HUES48 (cell line): ENCODE measurements at regions not wholly inside any gene's neighbourhood (a gene's known extent, or its start where the extent isn't known, plus 50 kb on each side); places are given as distances from the start of the nearest gene placed in this dataset.
"Not testable (repeated sequence)": the region's sequence is repeated elsewhere in the genome, so short reads cannot be mapped to it uniquely, and the experiment has no call there.

ENCODE experiments used
- H3K27ac ChIP-seq: one replicate; pipeline ENCODE4 v1.7.0; 2013; ENCODE audit warnings: low read depth, low read length, inconsistent platforms
- H3K27me3 ChIP-seq: 2 replicates; pipeline ENCODE4 v1.6.1; 2013; ENCODE audit warnings: mild to moderate bottlenecking, low read length; ENCODE audit not compliant: control insufficient read depth, insufficient read depth
- H3K36me3 ChIP-seq: 2 replicates; pipeline ENCODE4 v1.6.1; 2013; ENCODE audit warnings: low read length; ENCODE audit not compliant: control insufficient read depth, insufficient read depth
- H3K4me1 ChIP-seq: 2 replicates; pipeline ENCODE4 v1.6.1; 2013; ENCODE audit warnings: mild to moderate bottlenecking, low read length; ENCODE audit not compliant: control insufficient read depth, insufficient read depth
- H3K4me3 ChIP-seq: 2 replicates; pipeline ENCODE4 v1.5.1; 2013; ENCODE audit warnings: mild to moderate bottlenecking, low read depth, low read length
- H3K9ac ChIP-seq: 2 replicates; pipeline ENCODE4 v1.6.1; 2013; ENCODE audit warnings: mild to moderate bottlenecking, low read depth, low read length, moderate library complexity
- H3K9me3 ChIP-seq: 2 replicates; pipeline ENCODE4 v1.6.1; 2013; ENCODE audit warnings: low read length; ENCODE audit not compliant: control insufficient read depth, insufficient read depth

DNA sequence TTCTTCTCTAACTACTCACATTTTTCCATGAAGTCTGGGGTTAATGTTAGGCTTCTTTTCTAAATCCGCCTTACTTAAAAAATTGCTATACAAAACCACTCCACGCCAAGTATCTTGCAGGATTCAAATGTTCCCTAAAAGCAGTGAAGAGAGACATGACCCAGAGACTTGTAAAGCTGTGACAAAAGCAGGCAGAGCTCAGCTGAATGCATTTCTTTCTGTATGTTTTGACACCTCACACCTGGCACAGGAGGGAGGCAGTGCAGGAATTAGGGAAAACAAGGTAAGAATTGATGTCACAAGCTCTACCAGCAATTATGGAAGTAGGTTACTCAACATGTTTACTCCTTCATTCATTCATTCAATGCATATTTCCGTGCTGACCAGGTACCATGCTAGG is 295.0 kb downstream of the RPAP3 start:
- Histone ChIP-seq H3K4me1 (peaks cover 4% of the 10 kb centered on the region; the same call in 1 of the 2 replicates), H3K9me3 (no peaks in the 10 kb centered on the region), H3K27me3 (no peaks in the 10 kb centered on the region), H3K4me3 (no peak overlapping the region), H3K9ac (no peak overlapping the region), H3K36me3 (no peaks in the 10 kb centered on the region), H3K27ac (no peak overlapping the region)

DNA sequence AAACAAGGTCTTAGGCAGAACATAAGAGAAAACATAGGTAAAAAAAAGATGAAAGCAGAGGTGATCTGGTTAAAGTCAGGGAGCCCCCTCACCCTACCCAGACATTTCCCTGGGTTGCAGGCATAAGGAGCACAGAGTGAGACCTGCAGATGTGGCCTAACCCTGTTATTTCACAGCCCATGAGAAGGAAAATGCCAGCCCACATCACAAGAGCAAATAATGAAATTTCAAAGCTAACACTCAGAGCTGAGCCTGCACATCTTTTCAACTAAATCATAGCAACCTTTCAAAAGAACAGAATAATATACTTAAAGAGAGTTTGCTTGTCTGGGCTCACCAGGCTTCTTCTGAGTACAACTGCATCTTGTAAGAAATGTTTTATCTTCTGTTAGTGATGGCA is 295.4 kb downstream of the RPAP3 start:
- no peaks in the 10 kb centered on the region for H3K9me3 ChIP-seq
- H3K27me3 ChIP-seq, result no peaks in the 10 kb centered on the region
- H3K4me1 ChIP-seq, result peaks cover 4% of the 10 kb centered on the region; the same call in 1 of the 2 replicates
- H3K9ac ChIP-seq, result no peak overlapping the region
- no peaks in the 10 kb centered on the region for H3K36me3 ChIP-seq
- no peak overlapping the region for H3K27ac ChIP-seq
- no peak overlapping the region for H3K4me3 ChIP-seq

DNA sequence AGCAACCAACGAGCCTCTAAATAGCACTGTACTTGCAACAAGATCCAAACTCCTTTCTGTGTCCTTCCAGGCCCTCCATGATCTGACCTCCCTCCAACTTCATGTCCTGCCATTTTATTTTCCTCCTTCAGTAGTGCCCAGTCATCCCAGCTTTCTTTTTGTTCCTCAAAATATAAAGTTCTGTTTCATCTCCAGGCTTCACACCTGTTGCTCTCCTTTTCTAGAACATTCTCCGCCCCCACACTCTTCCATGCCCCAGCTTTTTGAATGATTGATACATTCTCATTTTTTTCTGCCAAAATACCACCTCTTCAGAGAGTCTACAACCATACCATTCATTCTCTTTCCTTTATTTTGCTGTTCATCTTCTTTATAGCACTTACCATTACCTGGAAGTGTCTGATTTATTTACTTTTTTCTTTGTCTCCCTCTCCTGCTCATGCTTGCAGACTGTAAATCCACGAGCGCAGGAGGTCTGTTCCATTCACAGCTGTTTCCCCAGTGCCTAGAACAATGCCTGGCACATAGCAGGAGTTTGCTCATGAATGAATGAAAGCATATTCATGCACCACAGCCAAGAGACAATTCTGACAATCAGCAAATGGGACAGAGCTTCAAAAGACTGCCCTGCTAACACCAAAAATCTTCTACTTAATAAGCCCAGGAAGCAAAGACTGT is 296.4 kb downstream of the RPAP3 start:
- H3K9ac ChIP-seq, result no peak overlapping the region
- no peak overlapping the region for H3K27ac ChIP-seq
- no peaks in the 10 kb centered on the region for H3K27me3 ChIP-seq
- H3K9me3 ChIP-seq, result no peaks in the 10 kb centered on the region
- no peaks in the 10 kb centered on the region for H3K36me3 ChIP-seq
- H3K4me3 ChIP-seq, result no peak overlapping the region
- no peaks in the 10 kb centered on the region for H3K4me1 ChIP-seq

DNA sequence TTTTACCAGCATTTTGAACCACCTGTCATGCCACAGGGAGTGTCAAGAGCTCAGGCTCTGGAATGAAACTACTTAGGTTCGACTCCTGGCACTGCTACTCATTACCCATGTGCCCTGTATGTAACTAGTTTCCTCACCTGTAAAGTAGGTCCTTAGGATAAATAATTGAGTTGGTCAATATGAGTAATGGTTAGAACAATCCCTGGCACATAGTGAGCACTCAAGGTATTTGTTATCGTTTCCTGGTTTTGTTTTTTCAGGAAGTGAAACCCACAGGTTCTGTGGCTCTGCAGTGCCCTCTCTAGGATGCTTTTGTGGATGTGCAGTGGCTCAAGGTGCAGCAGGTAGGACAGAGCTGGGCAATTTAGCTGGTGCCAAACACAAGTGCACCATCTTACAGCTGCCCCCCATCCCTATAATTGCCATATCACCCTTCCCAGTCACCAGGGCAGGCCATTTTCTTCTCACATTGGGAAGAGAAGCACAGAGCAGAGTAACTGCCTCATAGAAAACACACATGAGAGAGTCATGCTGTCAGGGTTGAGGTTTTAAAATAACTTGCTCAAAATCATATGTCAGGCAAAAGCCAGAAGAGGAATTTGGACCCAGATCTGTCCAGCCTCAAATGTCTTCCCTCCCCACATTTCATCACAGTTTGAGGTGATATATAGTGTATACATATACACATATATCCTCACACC is 297.5 kb downstream of the RPAP3 start:
- H3K9me3 ChIP-seq, result no peaks in the 10 kb centered on the region
- no peaks in the 10 kb centered on the region for H3K4me1 ChIP-seq
- no peak overlapping the region for H3K4me3 ChIP-seq
- no peak overlapping the region for H3K9ac ChIP-seq
- no peaks in the 10 kb centered on the region for H3K27me3 ChIP-seq
- H3K27ac ChIP-seq, result no peak overlapping the region
- no peaks in the 10 kb centered on the region for H3K36me3 ChIP-seq

DNA sequence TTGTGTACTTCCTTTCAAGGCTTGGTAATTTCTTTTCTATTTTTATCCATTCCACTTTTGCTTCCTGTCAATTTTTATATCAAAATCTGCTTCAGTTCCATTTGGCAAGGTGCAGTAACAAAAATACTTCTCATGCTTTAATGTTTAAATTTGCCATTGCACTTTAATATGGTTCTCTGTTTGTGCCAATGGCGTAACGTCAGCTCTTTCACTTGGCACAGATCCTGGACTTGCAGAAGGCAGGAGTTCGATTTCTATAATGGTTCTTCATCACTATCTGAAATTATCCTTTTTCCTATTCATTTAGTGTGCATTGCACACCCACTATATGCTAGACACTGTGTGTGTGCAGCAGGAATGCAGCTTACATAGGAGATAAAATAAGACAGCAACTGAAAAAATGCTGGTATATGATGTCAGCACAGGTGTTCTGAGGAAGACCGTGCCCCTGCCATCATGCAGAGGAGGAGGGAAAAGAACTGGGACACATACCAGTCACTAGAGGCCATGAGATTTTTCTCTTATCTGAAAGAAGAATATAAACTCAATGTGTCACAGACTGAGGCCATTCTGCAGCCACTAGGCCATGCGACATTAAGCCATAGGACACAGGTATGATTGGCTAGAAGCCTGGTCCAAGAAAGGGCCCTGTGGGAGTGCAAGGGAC is 298.2 kb downstream of the RPAP3 start:
- no peak overlapping the region for H3K4me3 ChIP-seq
- no peaks in the 10 kb centered on the region for H3K36me3 ChIP-seq
- no peak overlapping the region for H3K27ac ChIP-seq

DNA sequence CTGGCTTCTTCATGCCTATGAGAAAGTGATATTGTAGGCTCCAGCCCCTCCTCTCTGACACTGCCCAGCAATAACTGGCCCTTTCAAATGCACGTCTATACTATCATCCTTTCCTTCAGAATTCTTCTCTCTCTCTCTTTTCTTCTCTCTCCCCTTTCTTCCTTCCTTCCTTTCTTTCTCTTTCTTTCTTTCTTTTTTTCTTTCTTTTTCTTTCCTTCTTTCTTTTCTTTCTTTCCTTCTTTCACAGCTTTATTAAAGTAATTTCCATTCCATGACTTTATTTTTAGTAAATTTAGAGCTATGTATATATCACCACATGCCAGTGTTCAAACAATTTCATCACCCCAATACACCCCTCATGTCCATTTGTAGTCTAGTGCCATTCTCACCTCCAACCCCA is 302.1 kb downstream of the RPAP3 start:
- Histone ChIP-seq H3K9me3 (no peaks in the 10 kb centered on the region), H3K36me3 (no peaks in the 10 kb centered on the region), H3K9ac (no peak overlapping the region), H3K4me1 (no peaks in the 10 kb centered on the region), H3K27ac (no peak overlapping the region), H3K27me3 (no peaks in the 10 kb centered on the region), H3K4me3 (no peak overlapping the region)

More for the DNA sequence above, 298.2 kb downstream of the RPAP3 start:
- Histone ChIP-seq H3K9ac (no peak overlapping the region), H3K27me3 (no peaks in the 10 kb centered on the region), H3K9me3 (no peaks in the 10 kb centered on the region), H3K4me1 (no peaks in the 10 kb centered on the region)

DNA sequence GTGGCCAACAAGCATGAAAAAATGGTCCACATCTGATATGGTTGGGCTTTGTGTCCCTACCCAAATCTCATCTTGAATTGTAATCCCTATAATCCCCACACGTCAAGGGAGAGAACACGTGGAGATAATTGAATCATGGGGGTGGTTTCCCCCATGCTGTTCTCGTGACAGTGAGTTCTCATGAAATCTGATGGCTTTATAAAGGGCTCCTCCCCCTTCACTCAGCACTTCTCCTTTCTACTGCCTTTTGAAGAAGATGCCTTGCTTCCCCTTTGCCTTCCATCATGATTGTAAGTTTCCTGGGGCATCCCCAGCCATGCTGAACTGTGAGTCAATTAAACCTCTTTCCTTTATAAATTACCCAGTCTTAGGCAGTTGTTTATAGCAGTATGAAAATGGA is 304.6 kb downstream of the RPAP3 start:
- H3K9me3 ChIP-seq, result not testable (repeated sequence)

DNA sequence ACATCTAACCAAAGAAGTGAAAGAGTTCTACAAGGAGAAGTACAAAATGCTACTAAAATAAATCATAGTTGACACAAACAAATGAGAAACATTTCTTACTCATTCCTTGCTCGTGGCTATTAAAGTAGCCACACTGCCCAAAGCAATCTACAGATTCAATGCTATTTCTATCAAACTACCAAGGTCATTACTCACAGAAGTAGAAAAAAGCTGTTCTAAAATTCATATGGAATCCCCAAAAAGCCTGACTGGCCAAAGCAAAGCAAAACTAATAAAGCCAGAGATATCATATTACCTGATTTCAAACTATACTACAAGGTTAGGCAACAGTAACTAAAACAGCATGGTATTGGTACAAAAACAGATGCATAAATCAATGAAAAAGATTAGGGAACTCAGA is 305.6 kb downstream of the RPAP3 start:
- Histone ChIP-seq H3K27me3 (no peaks in the 10 kb centered on the region), H3K27ac (no peak overlapping the region), H3K4me3 (no peak overlapping the region), H3K4me1 (no peaks in the 10 kb centered on the region), H3K36me3 (no peaks in the 10 kb centered on the region), H3K9me3 (peaks cover 9% of the 10 kb centered on the region), H3K9ac (no peak overlapping the region)

More for the DNA sequence above, 304.6 kb downstream of the RPAP3 start:
- H3K9ac ChIP-seq, H3K4me3 ChIP-seq, H3K36me3 ChIP-seq, H3K27ac ChIP-seq, H3K27me3 ChIP-seq, H3K4me1 ChIP-seq: not testable (repeated sequence)

DNA sequence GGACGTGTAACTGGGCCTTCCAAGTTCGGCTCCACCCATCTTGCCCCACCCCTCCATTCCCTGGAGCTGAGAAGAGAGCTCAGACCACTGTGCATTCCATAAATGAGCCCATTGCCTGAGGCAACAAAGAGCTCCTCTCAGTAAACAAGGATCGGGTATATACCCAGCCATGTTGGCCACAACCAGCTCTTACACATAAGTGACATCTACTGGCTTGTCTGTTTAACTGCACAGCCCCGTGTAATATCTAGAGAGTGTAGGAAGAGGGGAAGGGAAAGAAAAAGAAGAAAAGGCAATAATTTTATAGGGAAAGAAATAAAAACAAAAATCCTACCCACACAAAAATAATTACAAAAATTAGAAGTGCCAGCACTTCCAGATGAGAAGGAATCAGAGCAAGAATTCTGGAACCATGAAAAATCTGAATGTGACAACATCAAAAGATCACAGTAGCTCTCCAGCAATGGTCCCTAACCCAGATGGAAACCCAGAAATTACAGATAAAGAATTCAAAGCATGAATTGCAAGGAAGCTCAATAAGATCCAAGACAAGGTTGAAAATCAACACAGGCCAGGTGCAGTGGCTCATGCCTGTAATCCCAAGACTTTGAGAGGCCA is 308.1 kb downstream of the RPAP3 start:
- H3K9ac ChIP-seq, result no peak overlapping the region
- no peak overlapping the region for H3K27ac ChIP-seq
- no peaks in the 10 kb centered on the region for H3K27me3 ChIP-seq
- H3K4me1 ChIP-seq, result peaks cover 4% of the 10 kb centered on the region; the same call in 1 of the 2 replicates
- no peak overlapping the region for H3K4me3 ChIP-seq
- no peaks in the 10 kb centered on the region for H3K36me3 ChIP-seq
- peaks cover 9% of the 10 kb centered on the region for H3K9me3 ChIP-seq

DNA sequence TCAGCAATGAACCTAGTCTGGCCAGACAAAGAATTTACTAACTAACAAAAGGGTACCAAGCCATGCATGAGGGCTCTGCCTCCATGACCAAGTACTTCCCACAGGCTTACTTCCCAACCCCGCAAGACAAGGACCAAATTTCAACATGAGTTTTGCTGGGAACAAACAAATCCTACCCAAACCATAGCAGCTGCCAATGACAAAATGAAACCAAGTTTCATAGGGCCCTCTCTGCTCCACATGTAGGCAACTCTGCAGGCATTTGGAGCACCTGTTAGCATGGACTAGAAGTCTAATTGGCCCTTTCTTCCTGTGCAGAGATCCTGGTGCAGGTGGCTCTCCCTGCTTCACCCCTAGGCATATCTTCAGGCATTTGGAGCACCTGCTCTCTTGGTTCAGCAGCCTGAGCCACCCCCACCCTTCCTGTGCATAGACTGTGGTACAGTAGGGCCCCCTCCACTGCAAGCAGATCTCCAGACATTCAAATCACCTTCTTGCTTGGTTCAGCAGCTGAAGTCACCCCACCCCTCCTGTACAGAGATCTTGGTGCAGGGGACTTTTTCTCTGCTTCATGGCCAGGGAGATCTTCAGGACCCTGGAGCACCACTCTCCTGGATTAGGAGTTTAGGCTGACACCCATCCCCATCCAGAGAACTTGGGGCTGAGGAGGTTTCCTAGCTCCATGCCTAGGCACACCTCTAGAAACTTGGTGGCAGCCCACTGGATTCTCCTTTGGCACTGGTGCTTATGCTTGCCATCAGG is 308.7 kb downstream of the RPAP3 start:
- Histone ChIP-seq H3K9me3 (peaks cover 9% of the 10 kb centered on the region), H3K4me3 (no peak overlapping the region), H3K4me1 (peaks cover 4% of the 10 kb centered on the region; the same call in 1 of the 2 replicates), H3K9ac (no peak overlapping the region), H3K27ac (no peak overlapping the region), H3K36me3 (no peaks in the 10 kb centered on the region), H3K27me3 (no peaks in the 10 kb centered on the region)
